PC-3 (cell line): ENCODE measurements at regions not wholly inside any gene's neighbourhood (a gene's known extent, or its start where the extent isn't known, plus 50 kb on each side); places are given as distances from the start of the nearest gene placed in this dataset.
A peak's percentile ranks its signal among the peaks of the same experiment; 100 is the strongest.

Source experiments
- ATAC-seq: fragments of 200-7000 bp; cut with Tn5 transposase; 2 replicates; pipeline ENCODE4 v1.9.1; 2020; ENCODE audit warnings: mild to moderate bottlenecking, moderate library complexity
- BruUV-seq: library from RNA; stranded (reverse); fragments of 400-500 nt; replicated peaks from 2 replicates; lab custom pipeline; 2021; lab: Mats Ljungman, UMichigan
- CTCF ChIA-PET: fragments of 300-600 bp; sonication (Branson Sonifier 250); formaldehyde crosslinking; loops from one replicate; lab custom pipeline; 2022; ENCODE audit warnings: antibody characterized with exemption; lab: Charles Lee
- POLR2A ChIA-PET: fragments of 300-600 bp; sonication (Branson Sonifier 250); formaldehyde crosslinking; loops from one replicate; lab custom pipeline; 2022; ENCODE audit warnings: antibody characterized with exemption; ENCODE audit not compliant: unreplicated experiment; lab: Charles Lee
- DNase-seq: peaks from one replicate; pipeline ENCODE4 v3.0.0-alpha.2; 2015
- H2AFZ ChIP-seq: fragments of 300-600 bp; sonication (generic); 2 replicates; pipeline ENCODE4 v1.6.0; 2016; ENCODE audit warnings: antibody characterized with exemption, low read length
- H3F3A ChIP-seq: fragments of 300-600 bp; sonication (generic); one replicate; pipeline ENCODE4 v1.6.0; 2017; ENCODE audit warnings: antibody characterized with exemption, low read length, control low read depth, mild to moderate bottlenecking; ENCODE audit not compliant: unreplicated experiment
- H3K27ac ChIP-seq: fragments of 300-600 bp; sonication (generic); 2 replicates; pipeline ENCODE4 v1.5.1; 2016; ENCODE audit warnings: mild to moderate bottlenecking, low read length
- H3K27me3 ChIP-seq: fragments of 300-600 bp; sonication (generic); 2 replicates; pipeline ENCODE4 v1.6.1; 2016; ENCODE audit warnings: low read length, mixed read lengths
- H3K36me3 ChIP-seq: fragments of 300-600 bp; sonication (generic); 2 replicates; pipeline ENCODE4 v1.6.1; 2016; ENCODE audit warnings: low read depth, mixed run types, low read length, mixed read lengths
- H3K4me1 ChIP-seq: fragments of 300-600 bp; sonication (generic); 2 replicates; pipeline ENCODE4 v1.5.1; 2016; ENCODE audit warnings: low read length; ENCODE audit not compliant: insufficient read depth
- H3K4me2 ChIP-seq: fragments of 300-600 bp; sonication (generic); 2 replicates; pipeline ENCODE4 v1.6.0; 2016; ENCODE audit warnings: low read length
- H3K4me3 ChIP-seq: fragments of 300-600 bp; sonication (generic); 2 replicates; pipeline ENCODE4 v1.5.1; 2016; ENCODE audit warnings: mild to moderate bottlenecking, low read length, mixed read lengths
- H3K79me2 ChIP-seq: fragments of 300-600 bp; sonication (generic); 2 replicates; pipeline ENCODE4 v1.6.1; 2017; ENCODE audit warnings: low read length, mixed read lengths
- H3K9ac ChIP-seq: fragments of 300-600 bp; sonication (generic); 2 replicates; pipeline ENCODE4 v1.6.0; 2016; ENCODE audit warnings: mild to moderate bottlenecking, low read length
- H3K9me2 ChIP-seq: fragments of 300-600 bp; sonication (generic); replicated peaks from 2 replicates; pipeline ENCODE4 v1.6.1; 2016; ENCODE audit warnings: mixed run types, low read length, mixed read lengths
- H3K9me3 ChIP-seq: fragments of 300-600 bp; sonication (generic); 2 replicates; pipeline ENCODE4 v1.6.1; 2016; ENCODE audit warnings: low read length, mixed read lengths
- H4K20me1 ChIP-seq: fragments of 300-600 bp; sonication (generic); 2 replicates; pipeline ENCODE4 v1.6.1; 2016; ENCODE audit warnings: low read length, mixed read lengths
- EZH2 ChIP-seq: fragments of 300-600 bp; sonication (generic); IDR thresholded peaks from one replicate; pipeline ENCODE4 v1.6.1; 2017; ENCODE audit warnings: antibody characterized with exemption, mild to moderate bottlenecking, low read length; ENCODE audit not compliant: unreplicated experiment
- EZH2phosphoT487 ChIP-seq: fragments of 300-600 bp; sonication (generic); IDR thresholded peaks from 2 replicates; pipeline ENCODE4 v1.6.1; 2018; ENCODE audit warnings: mild to moderate bottlenecking, antibody characterized with exemption, low read length, borderline replicate concordance
- intact Hi-C: fragments of 100-400 bp; cut with micrococcal nuclease; formaldehyde crosslinking; loops from 2 replicates; pipeline ENCODE4 v1.9.0; 2023
- TF ChIP-seq, protein P1 (sequence below): fragments of 300-600 bp; sonication (generic); conservative IDR thresholded peaks from 2 replicates; pipeline ENCODE4 v1.5.1; 2017; ENCODE audit warnings: antibody characterized with exemption, low read depth, mild to moderate bottlenecking, low read length

- Histone ChIP-seq H3K9ac (no peak overlapping the region), H3K27me3 (no peaks in the 10 kb centered on the region), H3K79me2 (no peaks in the 10 kb centered on the region), H3K4me2 (peak overlapping the region; percentile 22; the same call in 1 of the 2 replicates), H3K4me3 (no peak overlapping the region), H3K36me3 (no peaks in the 10 kb centered on the region), H3K9me2 (no peaks in the 10 kb centered on the region), H2AFZ (no peak overlapping the region), H3K27ac (peak overlapping the region; percentile 33), H3K9me3 (no peaks in the 10 kb centered on the region), H3F3A (no peaks in the 10 kb centered on the region), H4K20me1 (no peaks in the 10 kb centered on the region), H3K4me1 (peaks cover 13% of the 10 kb centered on the region)
- POLR2A ChIA-PET, result no interaction called here
- intact Hi-C loops, result no loop called here
- TF ChIP-seq EZH2 (no peak), EZH2phosphoT487 (no peak)
- TF ChIP-seq, protein P1, sequence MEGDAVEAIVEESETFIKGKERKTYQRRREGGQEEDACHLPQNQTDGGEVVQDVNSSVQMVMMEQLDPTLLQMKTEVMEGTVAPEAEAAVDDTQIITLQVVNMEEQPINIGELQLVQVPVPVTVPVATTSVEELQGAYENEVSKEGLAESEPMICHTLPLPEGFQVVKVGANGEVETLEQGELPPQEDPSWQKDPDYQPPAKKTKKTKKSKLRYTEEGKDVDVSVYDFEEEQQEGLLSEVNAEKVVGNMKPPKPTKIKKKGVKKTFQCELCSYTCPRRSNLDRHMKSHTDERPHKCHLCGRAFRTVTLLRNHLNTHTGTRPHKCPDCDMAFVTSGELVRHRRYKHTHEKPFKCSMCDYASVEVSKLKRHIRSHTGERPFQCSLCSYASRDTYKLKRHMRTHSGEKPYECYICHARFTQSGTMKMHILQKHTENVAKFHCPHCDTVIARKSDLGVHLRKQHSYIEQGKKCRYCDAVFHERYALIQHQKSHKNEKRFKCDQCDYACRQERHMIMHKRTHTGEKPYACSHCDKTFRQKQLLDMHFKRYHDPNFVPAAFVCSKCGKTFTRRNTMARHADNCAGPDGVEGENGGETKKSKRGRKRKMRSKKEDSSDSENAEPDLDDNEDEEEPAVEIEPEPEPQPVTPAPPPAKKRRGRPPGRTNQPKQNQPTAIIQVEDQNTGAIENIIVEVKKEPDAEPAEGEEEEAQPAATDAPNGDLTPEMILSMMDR, result no peak
- CTCF ChIA-PET, result no interaction called here
- DNase-seq (no peak), ATAC-seq (no peak)
- BruUV-seq, result no TSS peak
These were observed 242.9 kb downstream of the TBX18 start for GRCh38 chr6:84521511-84521910.

- TF ChIP-seq, protein P1, result no peak
- TF ChIP-seq EZH2 (no peak), EZH2phosphoT487 (no peak)
- no peaks in the 10 kb centered on the region for H3K36me3 ChIP-seq
- no peaks in the 10 kb centered on the region for H3F3A ChIP-seq
- no peaks in the 10 kb centered on the region for H3K9me2 ChIP-seq
- intact Hi-C loops, result loop anchor here (5.0 kb wide), 1 partner anchor 91 kb away; no protein-coding TSS in a partner anchor
- ChIA-PET CTCF (no interaction called here), POLR2A (no interaction called here)
- no peaks in the 10 kb centered on the region for H4K20me1 ChIP-seq
- ATAC-seq (no peak), DNase-seq (no peak)
- H3K4me3 ChIP-seq, result no peak overlapping the region
- no TSS peak for BruUV-seq
- H2AFZ ChIP-seq, result no peak overlapping the region
- H3K27me3 ChIP-seq, result no peaks in the 10 kb centered on the region
- no peaks in the 10 kb centered on the region for H3K79me2 ChIP-seq
- no peak overlapping the region for H3K9ac ChIP-seq
- no peak overlapping the region for H3K27ac ChIP-seq
- no peak overlapping the region for H3K4me2 ChIP-seq
- H3K4me1 ChIP-seq, result peaks cover 13% of the 10 kb centered on the region
- no peaks in the 10 kb centered on the region for H3K9me3 ChIP-seq
These were observed 246.5 kb downstream of the TBX18 start for GRCh38 chr6:84517741-84518530.

DNA sequence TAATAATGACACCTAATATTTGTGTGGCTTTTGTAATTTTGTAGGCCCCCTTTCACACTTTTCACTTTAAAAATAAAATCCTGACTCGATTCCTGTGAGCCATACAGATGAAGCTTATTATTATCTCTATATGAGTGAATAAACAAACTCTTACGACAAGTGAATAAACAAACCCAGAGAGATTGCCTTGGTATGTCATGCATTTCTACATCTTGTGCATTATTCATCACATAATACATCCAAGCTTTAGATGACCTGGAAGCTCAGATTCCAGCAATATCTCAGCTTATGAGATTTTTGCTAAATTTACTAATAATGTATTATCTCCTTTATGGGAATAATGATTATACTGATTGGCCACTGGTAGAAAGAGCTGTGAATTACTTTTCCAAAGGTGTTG is 248.2 kb downstream of the TBX18 start:
- intact Hi-C loops, result loop anchor here (5.0 kb wide), 1 partner anchor 89 kb away; no protein-coding TSS in a partner anchor
- H3K9me2 ChIP-seq, result no peaks in the 10 kb centered on the region
- TF ChIP-seq, protein P1, result no peak
- TF ChIP-seq EZH2 (no peak), EZH2phosphoT487 (no peak)
- H3K79me2 ChIP-seq, result no peaks in the 10 kb centered on the region
- H2AFZ ChIP-seq, result no peak overlapping the region
- BruUV-seq, result no TSS peak
- no peak overlapping the region for H3K9ac ChIP-seq
- H3K9me3 ChIP-seq, result no peaks in the 10 kb centered on the region
- no peak overlapping the region for H3K4me2 ChIP-seq
- ChIA-PET CTCF (interaction anchor here (0.6 kb wide), 1 partner anchor 967 kb away, joined by 4 read pairs; no protein-coding TSS in a partner anchor), POLR2A (no interaction called here)
- no peaks in the 10 kb centered on the region for H3K4me1 ChIP-seq
- no peak overlapping the region for H3K27ac ChIP-seq
- no peaks in the 10 kb centered on the region for H4K20me1 ChIP-seq
- no peaks in the 10 kb centered on the region for H3F3A ChIP-seq
- DNase-seq, result no peak
- no peaks in the 10 kb centered on the region for H3K27me3 ChIP-seq
- H3K36me3 ChIP-seq, result no peaks in the 10 kb centered on the region
- ATAC-seq, result no peak
- no peak overlapping the region for H3K4me3 ChIP-seq
